GM12891 (cell line): ENCODE measurements at regions not wholly inside any gene's neighbourhood (a gene's known extent, or its start where the extent isn't known, plus 50 kb on each side); places are given as distances from the start of the nearest gene placed in this dataset.

Experiments used
- POLR2A ChIP-seq: IDR thresholded peaks from 2 replicates; pipeline ENCODE4 v1.6.1; 2011; ENCODE audit warnings: low read depth, low read length, control low read depth
- POLR2AphosphoS5 ChIP-seq: IDR thresholded peaks from 2 replicates; pipeline ENCODE4 v1.6.1; 2011; ENCODE audit warnings: low read depth, low read length, control low read depth

GRCh38 chr12:32032205-32032810 is 73.1 kb downstream of the RESF1 start:
- TF ChIP-seq POLR2A (no peak), POLR2AphosphoS5 (no peak)
